Brain microvascular endothelial cell (primary cell): ENCODE measurements at regions not wholly inside any gene's neighbourhood (a gene's known extent, or its start where the extent isn't known, plus 50 kb on each side); places are given as distances from the start of the nearest gene placed in this dataset.

Experiments used
- DNase-seq: peaks from one replicate; pipeline ENCODE4 v3.0.0-alpha.2; 2020
- H3K27ac ChIP-seq: fragments of 250-450 bp; sonication (Bioruptor Pico); 2 replicates; pipeline ENCODE4 v1.5.1; 2020; ENCODE audit warnings: mild to moderate bottlenecking, moderate library complexity
- H3K27me3 ChIP-seq: fragments of 250-450 bp; sonication (Bioruptor Pico); replicated peaks from 2 replicates; pipeline ENCODE4 v1.5.1; 2020; ENCODE audit warnings: mild to moderate bottlenecking
- H3K36me3 ChIP-seq: fragments of 250-450 bp; sonication (Bioruptor Pico); replicated peaks from 2 replicates; pipeline ENCODE4 v1.5.1; 2020; ENCODE audit warnings: mild to moderate bottlenecking
- H3K4me3 ChIP-seq: 2 replicates; pipeline ENCODE4 v1.5.1; 2011; ENCODE audit warnings: low read depth, mild to moderate bottlenecking, control low read depth, low read length, moderate library complexity
- in situ Hi-C: cut with HindIII; loops from 2 replicates; pipeline ENCODE4 v1.10.0; 2017; ENCODE audit warnings: low sequenced_read_pairs, low pct_ligation_motif_present
- TF ChIP-seq, protein P1 (sequence below): IDR thresholded peaks from 2 replicates; pipeline ENCODE4 v1.5.1; 2011; ENCODE audit warnings: low read depth, mild to moderate bottlenecking, moderate library complexity, low read length, control low read depth, inconsistent platforms; ENCODE audit errors: missing control alignments

GRCh38 chr18:53756610-53756972 lies 467.9 kb downstream of the MBD2 start:
- no peak overlapping the region for H3K4me3 ChIP-seq
- TF ChIP-seq, protein P1, sequence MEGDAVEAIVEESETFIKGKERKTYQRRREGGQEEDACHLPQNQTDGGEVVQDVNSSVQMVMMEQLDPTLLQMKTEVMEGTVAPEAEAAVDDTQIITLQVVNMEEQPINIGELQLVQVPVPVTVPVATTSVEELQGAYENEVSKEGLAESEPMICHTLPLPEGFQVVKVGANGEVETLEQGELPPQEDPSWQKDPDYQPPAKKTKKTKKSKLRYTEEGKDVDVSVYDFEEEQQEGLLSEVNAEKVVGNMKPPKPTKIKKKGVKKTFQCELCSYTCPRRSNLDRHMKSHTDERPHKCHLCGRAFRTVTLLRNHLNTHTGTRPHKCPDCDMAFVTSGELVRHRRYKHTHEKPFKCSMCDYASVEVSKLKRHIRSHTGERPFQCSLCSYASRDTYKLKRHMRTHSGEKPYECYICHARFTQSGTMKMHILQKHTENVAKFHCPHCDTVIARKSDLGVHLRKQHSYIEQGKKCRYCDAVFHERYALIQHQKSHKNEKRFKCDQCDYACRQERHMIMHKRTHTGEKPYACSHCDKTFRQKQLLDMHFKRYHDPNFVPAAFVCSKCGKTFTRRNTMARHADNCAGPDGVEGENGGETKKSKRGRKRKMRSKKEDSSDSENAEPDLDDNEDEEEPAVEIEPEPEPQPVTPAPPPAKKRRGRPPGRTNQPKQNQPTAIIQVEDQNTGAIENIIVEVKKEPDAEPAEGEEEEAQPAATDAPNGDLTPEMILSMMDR, result no peak
- in situ Hi-C loops, result no loop called here
- no peak overlapping the region for H3K27ac ChIP-seq
- no peaks in the 10 kb centered on the region for H3K36me3 ChIP-seq
- no peaks in the 10 kb centered on the region for H3K27me3 ChIP-seq
- DNase-seq, result no peak

GRCh38 chr18:53755914-53756609 lies 468.4 kb downstream of the MBD2 start:
- in situ Hi-C loops, result no loop called here
- DNase-seq, result no peak
- H3K27me3 ChIP-seq, result no peaks in the 10 kb centered on the region
- H3K4me3 ChIP-seq, result no peak overlapping the region
- TF ChIP-seq, protein P1, result no peak
- no peak overlapping the region for H3K27ac ChIP-seq
- no peaks in the 10 kb centered on the region for H3K36me3 ChIP-seq

- Histone ChIP-seq H3K36me3 (no peaks in the 10 kb centered on the region), H3K4me3 (no peak overlapping the region), H3K27ac (no peak overlapping the region), H3K27me3 (no peaks in the 10 kb centered on the region)
- TF ChIP-seq, protein P1, result no peak
- in situ Hi-C loops, result no loop called here
- no peak for DNase-seq
Observed at GRCh38 chr18:53754154-53754553, 470.3 kb downstream of the MBD2 start.

DNA sequence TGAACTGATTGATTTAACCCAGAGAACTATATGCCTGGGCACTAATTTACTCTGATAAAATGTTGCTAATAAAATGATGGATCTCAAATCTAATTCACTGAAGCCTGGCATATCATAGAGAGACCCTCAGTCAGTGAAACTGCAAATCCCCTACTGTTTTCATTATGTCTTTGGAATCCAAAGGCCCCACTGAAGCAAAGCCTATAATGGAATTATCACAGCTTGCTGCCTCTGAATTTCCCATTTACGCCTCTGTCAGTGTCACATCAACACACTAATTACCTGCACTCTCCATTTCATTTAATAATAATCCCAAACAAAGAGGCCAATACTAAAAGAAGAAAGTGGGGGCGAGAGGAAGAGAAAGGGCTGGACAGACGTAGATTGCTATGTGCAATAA lies 470.9 kb downstream of the MBD2 start:
- Histone ChIP-seq H3K4me3 (no peak overlapping the region), H3K27me3 (no peaks in the 10 kb centered on the region), H3K27ac (no peak overlapping the region), H3K36me3 (no peaks in the 10 kb centered on the region)
- DNase-seq, result no peak
- TF ChIP-seq, protein P1, result no peak
- in situ Hi-C loops, result no loop called here

DNA sequence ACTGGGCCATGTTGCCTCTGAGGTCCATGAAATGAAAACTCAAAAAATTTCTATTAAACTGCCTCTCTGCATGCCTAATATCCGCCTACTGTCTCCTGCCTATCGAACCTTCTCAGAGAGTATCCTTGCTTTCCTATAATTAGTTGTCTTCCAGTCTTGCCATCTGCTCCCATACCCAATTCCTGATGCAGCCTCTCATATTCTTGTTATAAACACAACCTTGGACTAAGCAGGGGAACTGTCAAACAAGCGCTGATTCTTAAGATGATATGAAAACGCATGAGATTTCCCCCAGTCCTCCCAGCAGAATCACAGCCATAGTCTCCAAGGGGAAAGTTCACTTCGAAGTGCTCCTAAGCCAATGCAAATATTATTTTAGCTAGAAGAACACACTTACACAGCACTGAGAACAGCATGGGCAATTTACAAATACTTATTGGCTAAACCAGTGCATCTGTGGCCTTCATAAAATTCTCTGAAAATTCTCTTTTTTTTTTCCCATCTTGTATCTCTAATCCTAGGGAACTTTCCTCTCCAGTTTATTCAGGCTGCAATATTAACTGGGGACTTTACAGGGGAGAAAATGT lies 471.6 kb downstream of the MBD2 start:
- no peak for DNase-seq
- Histone ChIP-seq H3K36me3 (no peaks in the 10 kb centered on the region), H3K27me3 (no peaks in the 10 kb centered on the region), H3K4me3 (no peak overlapping the region), H3K27ac (no peak overlapping the region)
- in situ Hi-C loops, result no loop called here
- TF ChIP-seq, protein P1, result no peak

DNA sequence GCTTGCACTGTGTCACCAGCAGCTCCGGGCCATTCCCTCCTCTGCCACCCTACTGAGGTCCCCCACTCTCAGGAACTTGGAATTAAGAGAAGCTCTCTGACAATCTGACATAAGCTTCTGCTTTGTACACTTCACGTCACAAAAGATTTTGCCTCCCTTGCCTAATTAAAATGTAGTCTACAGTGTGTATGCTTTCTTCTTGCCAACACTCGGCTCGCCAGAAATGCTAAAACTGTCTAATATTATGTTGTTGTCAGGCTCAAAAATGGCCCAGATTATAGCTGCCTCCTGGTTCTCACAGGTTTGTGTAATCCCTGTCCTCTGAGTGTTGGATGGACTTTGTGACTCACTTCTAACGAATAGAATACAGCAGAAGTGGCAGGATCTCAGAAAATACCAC lies 474.7 kb downstream of the MBD2 start:
- Histone ChIP-seq H3K27ac (no peak overlapping the region), H3K4me3 (no peak overlapping the region), H3K36me3 (no peaks in the 10 kb centered on the region), H3K27me3 (no peaks in the 10 kb centered on the region)
- in situ Hi-C loops, result no loop called here
- DNase-seq, result no peak
- TF ChIP-seq, protein P1, result no peak
